ENCODE measurements at regions not wholly inside any gene's neighbourhood (a gene's known extent, or its start where the extent isn't known, plus 50 kb on each side); places are given as distances from the start of the nearest gene placed in this dataset.

DNA sequence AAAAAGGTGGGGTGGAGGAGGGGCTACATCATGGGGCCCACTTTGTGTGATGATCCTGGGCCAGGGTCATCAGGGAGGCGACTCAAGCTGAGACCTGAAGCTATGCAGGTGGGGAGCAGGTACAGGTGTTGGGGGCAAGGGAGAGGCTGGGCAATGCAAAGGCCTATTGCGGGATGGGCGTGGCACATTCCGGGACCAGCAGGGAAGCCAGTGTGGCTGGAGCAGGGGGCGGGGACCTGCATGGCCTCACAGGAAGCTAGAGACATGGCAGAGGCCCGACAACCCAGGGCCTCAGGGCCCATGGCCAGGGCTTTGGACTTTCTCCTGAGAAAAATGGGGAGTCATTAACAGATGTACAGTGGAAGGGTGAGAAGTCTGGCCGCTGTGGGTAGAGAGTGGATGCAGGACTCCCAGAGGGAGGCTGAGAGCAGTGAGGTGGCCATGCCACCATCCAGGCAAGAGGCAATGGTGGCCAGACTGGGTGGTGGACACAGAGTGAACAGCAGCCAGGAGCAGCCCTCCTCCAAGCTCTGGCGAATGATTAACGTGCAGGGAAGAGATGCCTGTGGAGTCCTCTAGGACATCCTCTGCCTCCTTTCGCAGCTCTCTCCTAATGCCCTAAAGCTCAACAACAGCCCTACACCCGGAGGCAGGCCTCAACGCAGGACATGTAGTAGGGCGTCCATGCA, 122.6 kb upstream of the ATP2B2 start:
- no peak overlapping the region for H3K27ac ChIP-seq
- no peaks in the 10 kb centered on the region for H3K36me3 ChIP-seq
- H3K4me3 ChIP-seq, result no peak overlapping the region
- no peaks in the 10 kb centered on the region for H3K9me3 ChIP-seq
- H3K4me1 ChIP-seq, result no peaks in the 10 kb centered on the region
- no peak for TF ChIP-seq POLR2A (IDR thresholded peaks at IDR 0.05)
- TF ChIP-seq CTCF (IDR thresholded peaks at IDR 0.05), result no peak
- no peak for DNase-seq
- no peaks in the 10 kb centered on the region for H3K27me3 ChIP-seq

DNA sequence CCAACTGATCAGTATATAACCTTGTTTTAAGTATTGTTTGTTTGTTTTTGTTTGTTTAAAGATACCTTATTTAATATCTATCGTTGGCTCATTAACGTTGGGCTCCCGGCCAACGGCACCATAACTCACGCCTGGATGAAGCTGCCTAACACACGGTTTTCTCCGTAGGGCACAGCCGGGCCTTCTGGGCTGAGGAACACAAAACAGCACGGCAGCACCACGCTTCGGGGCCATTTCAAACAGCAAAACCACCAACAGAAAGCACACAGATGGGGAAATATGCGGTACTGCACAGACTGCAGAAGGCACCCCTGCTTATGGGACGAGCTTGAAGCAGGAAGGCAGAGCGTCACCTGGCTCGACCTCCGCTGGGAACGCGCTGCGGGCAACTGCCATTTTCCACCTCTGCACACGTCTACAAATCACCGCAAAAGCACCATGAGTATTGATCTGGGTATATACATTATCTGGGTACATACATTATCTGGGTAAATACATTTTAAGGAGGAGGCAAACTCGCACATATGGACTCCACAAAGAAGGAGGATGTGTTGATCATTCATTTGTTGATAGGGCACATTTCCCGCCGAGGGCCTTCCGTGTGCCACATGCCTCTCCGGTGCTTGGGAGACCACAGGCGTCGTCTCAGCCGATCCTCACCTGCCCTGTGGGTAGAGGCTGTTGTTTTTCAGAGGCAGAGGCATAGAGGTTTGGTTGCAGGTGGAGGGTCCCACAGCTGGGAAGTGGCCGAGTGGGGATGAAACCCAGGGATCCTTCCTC, 123.7 kb upstream of the ATP2B2 start:
- Histone ChIP-seq H3K27me3 (no peaks in the 10 kb centered on the region), H3K9me3 (no peaks in the 10 kb centered on the region), H3K27ac (no peak overlapping the region), H3K4me1 (no peaks in the 10 kb centered on the region), H3K4me3 (no peak overlapping the region), H3K36me3 (no peaks in the 10 kb centered on the region)
- no peak for DNase-seq
- TF ChIP-seq POLR2A (IDR thresholded peaks at IDR 0.05) (no peak), CTCF (IDR thresholded peaks at IDR 0.05) (no peak)

GRCh38 chr3:10629671-10630040, 124.3 kb upstream of the ATP2B2 start:
- Histone ChIP-seq H3K36me3 (no peaks in the 10 kb centered on the region), H3K27me3 (no peaks in the 10 kb centered on the region), H3K4me3 (no peak overlapping the region), H3K9me3 (no peaks in the 10 kb centered on the region), H3K27ac (no peak overlapping the region), H3K4me1 (no peaks in the 10 kb centered on the region)
- no peak for DNase-seq
- no peak for TF ChIP-seq CTCF (IDR thresholded peaks at IDR 0.05)
- no peak for TF ChIP-seq POLR2A (IDR thresholded peaks at IDR 0.05)

DNA sequence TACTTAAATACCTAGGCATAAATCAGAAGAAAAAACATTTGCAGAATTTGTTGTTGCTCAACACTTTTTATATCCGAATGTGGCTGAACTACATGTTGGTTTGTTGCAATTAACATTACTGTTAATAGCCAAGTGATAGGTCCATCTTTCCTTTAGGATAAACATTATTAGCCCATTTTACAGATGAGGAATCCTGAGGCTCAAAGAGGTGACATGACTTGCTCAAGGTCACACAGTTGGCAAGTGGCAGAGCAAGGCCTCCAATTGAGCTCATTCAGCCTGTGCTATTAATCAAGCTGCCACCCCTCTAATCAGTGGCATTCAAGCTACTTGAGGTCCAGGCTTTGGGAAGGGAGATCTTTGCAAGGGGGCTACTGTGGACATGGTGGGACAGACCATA, 125.8 kb upstream of the ATP2B2 start:
- no peaks in the 10 kb centered on the region for H3K9me3 ChIP-seq
- no peak overlapping the region for H3K27ac ChIP-seq
- no peak overlapping the region for H3K4me3 ChIP-seq
- no peaks in the 10 kb centered on the region for H3K36me3 ChIP-seq
- no peak for DNase-seq
- TF ChIP-seq CTCF (IDR thresholded peaks at IDR 0.05) (no peak), POLR2A (IDR thresholded peaks at IDR 0.05) (no peak)
- no peaks in the 10 kb centered on the region for H3K4me1 ChIP-seq
- H3K27me3 ChIP-seq, result no peaks in the 10 kb centered on the region

- H3K4me1 ChIP-seq, result no peaks in the 10 kb centered on the region
These were observed 126.7 kb upstream of the ATP2B2 start for GRCh38 chr3:10632125-10632524.

More at GRCh38 chr3:10632125-10632524, 126.7 kb upstream of the ATP2B2 start:
- H3K9me3 ChIP-seq, result no peaks in the 10 kb centered on the region
- no peak overlapping the region for H3K4me3 ChIP-seq
- no peak for TF ChIP-seq CTCF (IDR thresholded peaks at IDR 0.05)
- no peak for TF ChIP-seq POLR2A (IDR thresholded peaks at IDR 0.05)
- DNase-seq, result no peak
- no peaks in the 10 kb centered on the region for H3K27me3 ChIP-seq
- H3K27ac ChIP-seq, result no peak overlapping the region
- no peaks in the 10 kb centered on the region for H3K36me3 ChIP-seq

Data from Peyer's patch (tissue), 4 donors.